MM.1S (cell line): ENCODE measurements at regions not wholly inside any gene's neighbourhood (a gene's known extent, or its start where the extent isn't known, plus 50 kb on each side); places are given as distances from the start of the nearest gene placed in this dataset.

Experiments
- DNase-seq: peaks from one replicate; pipeline ENCODE4 v3.0.0-alpha.2; 2015
- H2AFZ ChIP-seq: fragments of 300-600 bp; sonication (generic); 2 replicates; pipeline ENCODE4 v1.6.0; 2016; ENCODE audit warnings: antibody characterized with exemption, low read length
- H3F3A ChIP-seq: fragments of 300-600 bp; sonication (generic); 2 replicates; pipeline ENCODE4 v1.6.1; 2016; ENCODE audit warnings: mild to moderate bottlenecking, antibody characterized with exemption, low read length, moderate library complexity, mixed read lengths; ENCODE audit not compliant: insufficient read depth
- H3K27ac ChIP-seq: fragments of 300-600 bp; sonication (generic); 2 replicates; pipeline ENCODE4 v1.5.1; 2016; ENCODE audit warnings: mild to moderate bottlenecking, low read length
- H3K27me3 ChIP-seq: fragments of 300-600 bp; sonication (generic); replicated peaks from 2 replicates; pipeline ENCODE4 v1.6.0; 2016; ENCODE audit warnings: low read length; ENCODE audit not compliant: insufficient read depth
- H3K36me3 ChIP-seq: fragments of 300-600 bp; sonication (generic); replicated peaks from 2 replicates; pipeline ENCODE4 v1.6.1; 2016; ENCODE audit warnings: mild to moderate bottlenecking, low read length, mixed read lengths; ENCODE audit not compliant: insufficient read depth
- H3K4me1 ChIP-seq: fragments of 300-600 bp; sonication (generic); 2 replicates; pipeline ENCODE4 v1.6.1; 2016; ENCODE audit warnings: low read length, mixed read lengths
- H3K4me2 ChIP-seq: fragments of 300-600 bp; sonication (generic); 2 replicates; pipeline ENCODE4 v1.6.0; 2016; ENCODE audit warnings: low read depth, low read length
- H3K4me3 ChIP-seq: fragments of 300-600 bp; sonication (generic); 2 replicates; pipeline ENCODE4 v1.5.1; 2016; ENCODE audit warnings: low read length, mixed read lengths
- H3K79me2 ChIP-seq: fragments of 300-600 bp; sonication (generic); 2 replicates; pipeline ENCODE4 v1.6.1; 2016; ENCODE audit warnings: mixed run types, low read length, mixed read lengths
- H3K9ac ChIP-seq: fragments of 300-600 bp; sonication (generic); 2 replicates; pipeline ENCODE4 v1.6.1; 2016; ENCODE audit warnings: low read length, mixed read lengths
- H3K9me2 ChIP-seq: fragments of 300-600 bp; sonication (generic); replicated peaks from 2 replicates; pipeline ENCODE4 v1.6.1; 2016; ENCODE audit warnings: mild to moderate bottlenecking, low read length, mixed read lengths; ENCODE audit not compliant: insufficient read depth
- H3K9me3 ChIP-seq: fragments of 300-600 bp; sonication (generic); replicated peaks from 2 replicates; pipeline ENCODE4 v1.6.1; 2016; ENCODE audit warnings: mild to moderate bottlenecking, low read length, mixed read lengths; ENCODE audit not compliant: insufficient read depth
- H4K20me1 ChIP-seq: fragments of 300-600 bp; sonication (generic); 2 replicates; pipeline ENCODE4 v1.6.1; 2016; ENCODE audit warnings: mild to moderate bottlenecking, low read length, moderate library complexity, mixed read lengths; ENCODE audit not compliant: insufficient read depth
- EZH2 ChIP-seq: fragments of 300-600 bp; sonication (generic); optimal IDR thresholded peaks from 2 replicates; pipeline ENCODE3; 2017; ENCODE audit warnings: low read depth, mild to moderate bottlenecking, antibody characterized with exemption, low read length, mixed read lengths
- EZH2phosphoT487 ChIP-seq: fragments of 300-600 bp; sonication (generic); IDR thresholded peaks from 2 replicates; pipeline ENCODE4 v1.6.1; 2018; ENCODE audit warnings: antibody characterized with exemption, low read length
- TF ChIP-seq, protein P1 (sequence below): fragments of 300-600 bp; sonication (generic); IDR thresholded peaks from 2 replicates; pipeline ENCODE4 v1.5.1; 2016; ENCODE audit warnings: antibody characterized with exemption, low read length, mixed read lengths

- Histone ChIP-seq H3F3A (no peaks in the 10 kb centered on the region), H4K20me1 (no peaks in the 10 kb centered on the region), H3K4me2 (no peak overlapping the region), H3K9me3 (no peaks in the 10 kb centered on the region), H3K27me3 (no peaks in the 10 kb centered on the region), H2AFZ (no peak overlapping the region), H3K79me2 (no peaks in the 10 kb centered on the region), H3K9ac (no peak overlapping the region), H3K4me3 (no peak overlapping the region), H3K4me1 (no peaks in the 10 kb centered on the region), H3K9me2 (no peaks in the 10 kb centered on the region), H3K36me3 (no peaks in the 10 kb centered on the region), H3K27ac (no peak overlapping the region)
- TF ChIP-seq, protein P1, sequence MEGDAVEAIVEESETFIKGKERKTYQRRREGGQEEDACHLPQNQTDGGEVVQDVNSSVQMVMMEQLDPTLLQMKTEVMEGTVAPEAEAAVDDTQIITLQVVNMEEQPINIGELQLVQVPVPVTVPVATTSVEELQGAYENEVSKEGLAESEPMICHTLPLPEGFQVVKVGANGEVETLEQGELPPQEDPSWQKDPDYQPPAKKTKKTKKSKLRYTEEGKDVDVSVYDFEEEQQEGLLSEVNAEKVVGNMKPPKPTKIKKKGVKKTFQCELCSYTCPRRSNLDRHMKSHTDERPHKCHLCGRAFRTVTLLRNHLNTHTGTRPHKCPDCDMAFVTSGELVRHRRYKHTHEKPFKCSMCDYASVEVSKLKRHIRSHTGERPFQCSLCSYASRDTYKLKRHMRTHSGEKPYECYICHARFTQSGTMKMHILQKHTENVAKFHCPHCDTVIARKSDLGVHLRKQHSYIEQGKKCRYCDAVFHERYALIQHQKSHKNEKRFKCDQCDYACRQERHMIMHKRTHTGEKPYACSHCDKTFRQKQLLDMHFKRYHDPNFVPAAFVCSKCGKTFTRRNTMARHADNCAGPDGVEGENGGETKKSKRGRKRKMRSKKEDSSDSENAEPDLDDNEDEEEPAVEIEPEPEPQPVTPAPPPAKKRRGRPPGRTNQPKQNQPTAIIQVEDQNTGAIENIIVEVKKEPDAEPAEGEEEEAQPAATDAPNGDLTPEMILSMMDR = no peak
- TF ChIP-seq EZH2 (no peak), EZH2phosphoT487 (no peak)
- no peak for DNase-seq
These were observed 580.2 kb downstream of the EFNA5 start for GRCh38 chr5:107090506-107090905.

DNA sequence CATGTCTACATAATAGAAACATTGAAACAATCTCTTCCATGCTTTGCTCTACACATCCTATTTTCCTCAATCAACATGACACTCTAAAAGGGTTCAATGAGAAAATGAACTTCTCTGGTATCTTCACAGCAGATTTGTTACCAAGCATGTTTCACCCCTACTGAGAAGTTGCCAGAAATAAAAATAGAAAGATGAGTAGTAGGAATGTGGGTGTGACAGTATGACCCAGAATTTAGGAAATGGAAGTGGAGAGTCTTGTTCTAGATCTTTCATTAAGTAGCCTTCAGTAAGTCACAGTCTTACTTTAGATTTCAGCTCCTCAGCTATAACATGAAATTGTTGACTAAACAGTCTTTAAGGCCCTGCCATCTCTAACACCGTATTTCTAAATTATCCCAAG, 581.8 kb downstream of the EFNA5 start:
- Histone ChIP-seq H3K27me3 (no peaks in the 10 kb centered on the region), H3K36me3 (no peaks in the 10 kb centered on the region), H3K27ac (no peak overlapping the region), H3K9me3 (no peaks in the 10 kb centered on the region), H3K9me2 (no peaks in the 10 kb centered on the region), H3K9ac (no peak overlapping the region), H3K4me1 (no peaks in the 10 kb centered on the region), H3K79me2 (no peaks in the 10 kb centered on the region), H3F3A (no peaks in the 10 kb centered on the region), H2AFZ (no peak overlapping the region), H3K4me3 (no peak overlapping the region), H4K20me1 (no peaks in the 10 kb centered on the region), H3K4me2 (no peak overlapping the region)
- DNase-seq = no peak
- TF ChIP-seq, protein P1 = no peak
- no peak for TF ChIP-seq EZH2phosphoT487
- TF ChIP-seq EZH2 = no peak

- H3K9ac ChIP-seq = no peak overlapping the region
- no peaks in the 10 kb centered on the region for H3K9me2 ChIP-seq
- H4K20me1 ChIP-seq = no peaks in the 10 kb centered on the region
- no peak overlapping the region for H3K27ac ChIP-seq
- H3F3A ChIP-seq = no peaks in the 10 kb centered on the region
- TF ChIP-seq EZH2phosphoT487 (no peak), EZH2 (no peak)
- TF ChIP-seq, protein P1 = no peak
- H3K27me3 ChIP-seq = no peaks in the 10 kb centered on the region
- H2AFZ ChIP-seq = no peak overlapping the region
- H3K4me1 ChIP-seq = no peaks in the 10 kb centered on the region
- no peak for DNase-seq
- H3K4me2 ChIP-seq = no peak overlapping the region
- H3K36me3 ChIP-seq = no peaks in the 10 kb centered on the region
- no peaks in the 10 kb centered on the region for H3K79me2 ChIP-seq
- no peaks in the 10 kb centered on the region for H3K9me3 ChIP-seq
- no peak overlapping the region for H3K4me3 ChIP-seq
These were observed 585.2 kb downstream of the EFNA5 start for GRCh38 chr5:107085572-107085971.
